CD4-positive, alpha-beta T cell (primary cell): ENCODE measurements at regions not wholly inside any gene's neighbourhood (a gene's known extent, or its start where the extent isn't known, plus 50 kb on each side); places are given as distances from the start of the nearest gene placed in this dataset.

Experiments used
- ATAC-seq: fragments of 200-7000 bp; cut with Tn5 transposase; one replicate; pipeline ENCODE4 v1.10.0; 2022; ENCODE audit warnings: mild to moderate bottlenecking; ENCODE audit not compliant: poor library complexity
- CTCF ChIA-PET: fragments of 350-600 bp; sonication (Branson Sonifier 250); formaldehyde crosslinking; loops from one replicate; lab custom pipeline; 2021; ENCODE audit warnings: antibody characterized with exemption, inconsistent platforms; lab: Charles Lee
- POLR2A ChIA-PET: fragments of 350-600 bp; sonication (Branson Sonifier 250); formaldehyde crosslinking; loops from one replicate; lab custom pipeline; 2021; ENCODE audit warnings: antibody characterized with exemption, inconsistent platforms; lab: Charles Lee
- DNase-seq, 14 experiments: peaks; one replicate each; pipeline ENCODE4 v3.0.0-alpha.2; 2013 to 2020; ENCODE audit warnings: mixed read lengths in 2 of 14
- H3K27ac ChIP-seq, 2 donors: one replicate each; pipeline versions ENCODE4 v1.5.1 to v1.7.0; 2013; ENCODE audit warnings: low read length in 2 of 2, low read depth in 1 of 2, mild to moderate bottlenecking in 1 of 2
- H3K27me3 ChIP-seq, 2 experiments: 1 replicate in 1 of 2; 2 replicates in 1 of 2; pipeline versions ENCODE4 v1.6.1 to v1.7.0; 2013; ENCODE audit warnings: low read length in 2 of 2, control low read depth in 1 of 2, mild to moderate bottlenecking in 1 of 2, moderate library complexity in 1 of 2; ENCODE audit not compliant: insufficient read depth in 2 of 2, control insufficient read depth in 1 of 2
- H3K36me3 ChIP-seq: one replicate; pipeline ENCODE4 v1.6.1; 2013; ENCODE audit warnings: low read length, control low read depth; ENCODE audit not compliant: insufficient read depth
- H3K4me1 ChIP-seq: one replicate; pipeline ENCODE4 v1.6.1; 2013; ENCODE audit warnings: low read length, control low read depth; ENCODE audit not compliant: insufficient read depth
- H3K4me3 ChIP-seq: one replicate; pipeline ENCODE4 v1.5.1; 2013; ENCODE audit warnings: mild to moderate bottlenecking, low read length, moderate library complexity
- H3K9me3 ChIP-seq, 2 experiments: 1 replicate in 1 of 2; 2 replicates in 1 of 2; pipeline versions ENCODE4 v1.6.1 to v1.7.0; 2013; ENCODE audit warnings: low read length in 2 of 2, mild to moderate bottlenecking in 2 of 2, control low read depth in 1 of 2, moderate library complexity in 1 of 2; ENCODE audit not compliant: control insufficient read depth in 1 of 2, insufficient read depth in 1 of 2
- H3K27ac Mint-ChIP-seq: one replicate; pipeline ENCODE4 v1.8.0; 2020; ENCODE audit warnings: mixed read lengths
- H3K27me3 Mint-ChIP-seq: one replicate; pipeline ENCODE4 v1.8.0; 2021; ENCODE audit warnings: mixed read lengths
- H3K36me3 Mint-ChIP-seq: one replicate; pipeline ENCODE4 v1.8.0; 2021; ENCODE audit warnings: low read depth, mixed read lengths
- H3K4me1 Mint-ChIP-seq: one replicate; pipeline ENCODE4 v1.8.0; 2021; ENCODE audit warnings: low read depth, mixed read lengths
- H3K4me3 Mint-ChIP-seq: one replicate; pipeline ENCODE4 v1.8.0; 2020; ENCODE audit warnings: mild to moderate bottlenecking, mixed read lengths
- H3K9me3 Mint-ChIP-seq: one replicate; pipeline ENCODE4 v1.8.0; 2020; ENCODE audit warnings: mixed read lengths
- CTCF ChIP-seq: fragments of 200-600 bp; IDR thresholded peaks from one replicate; pipeline ENCODE4 v1.8.0; 2022; ENCODE audit warnings: antibody characterized with exemption, mild to moderate bottlenecking
- intact Hi-C, 2 experiments: fragments of 100-400 bp; cut with DNase I in 1 of 2; cut with micrococcal nuclease in 1 of 2; formaldehyde crosslinking; loops; one replicate each; pipeline versions ENCODE4 v1.15.1 to v1.9.0; 2023 to 2025; cut with DNase I, micrococcal nuclease

GRCh38 chr4:149901128-149901527 is 85.5 kb upstream of the IQCM start:
- no peaks in the 10 kb centered on the region for H3K27me3 ChIP-seq
- ATAC-seq (no peak), DNase-seq (no peak)
- TF ChIP-seq CTCF: no peak
- Mint-ChIP-seq H3K9me3 (no peaks in the 10 kb centered on the region), H3K36me3 (no peaks in the 10 kb centered on the region), H3K4me3 (no peak overlapping the region), H3K27ac (no peak overlapping the region), H3K4me1 (no peaks in the 10 kb centered on the region), H3K27me3 (peaks cover 7% of the 10 kb centered on the region)
- intact Hi-C loops: no loop called here
- ChIA-PET CTCF (no interaction called here), POLR2A (no interaction called here)
- H3K36me3 ChIP-seq: no peaks in the 10 kb centered on the region
- H3K9me3 ChIP-seq: no peaks in the 10 kb centered on the region
- H3K4me1 ChIP-seq: no peaks in the 10 kb centered on the region
- H3K4me3 ChIP-seq: no peak overlapping the region
- no peak overlapping the region for H3K27ac ChIP-seq

DNA sequence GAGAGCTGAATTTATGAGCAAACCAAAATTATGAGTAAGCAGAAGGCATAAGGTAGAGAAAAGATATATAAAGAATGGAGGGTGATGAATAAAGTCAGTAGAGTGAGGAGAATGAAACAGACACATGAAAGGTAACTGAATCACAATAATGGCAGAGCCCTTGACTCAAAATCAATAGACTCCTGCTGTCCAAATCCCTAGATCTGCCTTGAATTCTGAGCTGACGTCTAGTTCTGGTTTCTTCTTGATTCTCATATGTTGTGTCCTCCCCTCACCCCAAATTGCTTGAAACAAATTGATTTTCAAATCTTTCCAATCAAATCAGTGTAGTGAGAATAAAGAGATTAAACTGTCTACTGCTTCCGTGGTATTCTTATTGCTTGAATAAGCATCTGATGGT is 86.6 kb upstream of the IQCM start:
- CTCF ChIA-PET: no interaction called here
- intact Hi-C loops: no loop called here
- H3K9me3 Mint-ChIP-seq: no peaks in the 10 kb centered on the region
- no peaks in the 10 kb centered on the region for H3K36me3 ChIP-seq
- H3K4me3 Mint-ChIP-seq: no peak overlapping the region
- no peaks in the 10 kb centered on the region for H3K4me1 ChIP-seq
- no peaks in the 10 kb centered on the region for H3K9me3 ChIP-seq
- ATAC-seq: no peak
- H3K36me3 Mint-ChIP-seq: no peaks in the 10 kb centered on the region
- H3K27me3 ChIP-seq: no peaks in the 10 kb centered on the region
- H3K4me1 Mint-ChIP-seq: no peaks in the 10 kb centered on the region
- H3K27me3 Mint-ChIP-seq: peaks cover 7% of the 10 kb centered on the region
- no peak overlapping the region for H3K27ac ChIP-seq
- TF ChIP-seq CTCF: no peak
- no peak overlapping the region for H3K27ac Mint-ChIP-seq
- no peak for DNase-seq
- H3K4me3 ChIP-seq: no peak overlapping the region
- POLR2A ChIA-PET: no interaction called here

DNA sequence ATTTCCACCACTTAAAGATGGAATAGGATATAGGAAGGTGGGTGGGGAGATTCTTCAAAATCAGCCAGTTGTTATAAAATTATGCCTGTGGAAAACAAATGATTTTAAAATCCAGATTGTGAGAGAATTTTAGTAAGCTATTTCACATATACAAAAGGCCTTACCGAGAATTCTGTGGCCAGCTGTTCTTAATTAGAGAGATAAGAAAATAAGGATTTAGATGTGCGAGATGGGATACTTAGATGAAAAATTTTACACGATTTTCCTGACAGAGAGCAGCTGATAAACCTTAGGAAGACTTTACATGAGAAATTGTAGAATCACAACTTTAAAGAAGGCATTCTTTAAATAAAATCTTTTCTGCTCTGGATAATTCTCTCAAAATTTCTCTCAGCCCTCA is 94.5 kb upstream of the IQCM start:
- TF ChIP-seq CTCF: no peak
- Histone ChIP-seq H3K27ac (no peak overlapping the region), H3K4me3 (no peak overlapping the region), H3K27me3 (no peaks in the 10 kb centered on the region), H3K9me3 (no peaks in the 10 kb centered on the region), H3K4me1 (no peaks in the 10 kb centered on the region), H3K36me3 (no peaks in the 10 kb centered on the region)
- intact Hi-C loops: no loop called here
- Mint-ChIP-seq H3K27me3 (peaks cover 4% of the 10 kb centered on the region), H3K9me3 (no peaks in the 10 kb centered on the region), H3K4me1 (no peaks in the 10 kb centered on the region), H3K4me3 (no peak overlapping the region), H3K36me3 (no peaks in the 10 kb centered on the region), H3K27ac (no peak overlapping the region)
- no peak for ATAC-seq
- no peak for DNase-seq
- POLR2A ChIA-PET: no interaction called here
- CTCF ChIA-PET: no interaction called here
